SU-DHL-6 (cell line): ENCODE measurements at regions not wholly inside any gene's neighbourhood (a gene's known extent, or its start where the extent isn't known, plus 50 kb on each side); places are given as distances from the start of the nearest gene placed in this dataset.

ENCODE experiments used
- EZH2phosphoT487 ChIP-seq: fragments of 200-600 bp; sonication (generic), shearing (Covaris generic); conservative IDR thresholded peaks from 2 replicates; pipeline ENCODE4 v1.6.1; 2018; ENCODE audit warnings: mild to moderate bottlenecking, antibody characterized with exemption, low read length, moderate library complexity, mixed read lengths
- TF ChIP-seq, protein P1 (sequence below): fragments of 200-600 bp; sonication (generic); IDR thresholded peaks from one replicate; pipeline ENCODE4 v1.5.1; 2017; ENCODE audit warnings: antibody characterized with exemption, mild to moderate bottlenecking, low read length, moderate library complexity; ENCODE audit not compliant: insufficient read depth, poor library complexity, severe bottlenecking

DNA sequence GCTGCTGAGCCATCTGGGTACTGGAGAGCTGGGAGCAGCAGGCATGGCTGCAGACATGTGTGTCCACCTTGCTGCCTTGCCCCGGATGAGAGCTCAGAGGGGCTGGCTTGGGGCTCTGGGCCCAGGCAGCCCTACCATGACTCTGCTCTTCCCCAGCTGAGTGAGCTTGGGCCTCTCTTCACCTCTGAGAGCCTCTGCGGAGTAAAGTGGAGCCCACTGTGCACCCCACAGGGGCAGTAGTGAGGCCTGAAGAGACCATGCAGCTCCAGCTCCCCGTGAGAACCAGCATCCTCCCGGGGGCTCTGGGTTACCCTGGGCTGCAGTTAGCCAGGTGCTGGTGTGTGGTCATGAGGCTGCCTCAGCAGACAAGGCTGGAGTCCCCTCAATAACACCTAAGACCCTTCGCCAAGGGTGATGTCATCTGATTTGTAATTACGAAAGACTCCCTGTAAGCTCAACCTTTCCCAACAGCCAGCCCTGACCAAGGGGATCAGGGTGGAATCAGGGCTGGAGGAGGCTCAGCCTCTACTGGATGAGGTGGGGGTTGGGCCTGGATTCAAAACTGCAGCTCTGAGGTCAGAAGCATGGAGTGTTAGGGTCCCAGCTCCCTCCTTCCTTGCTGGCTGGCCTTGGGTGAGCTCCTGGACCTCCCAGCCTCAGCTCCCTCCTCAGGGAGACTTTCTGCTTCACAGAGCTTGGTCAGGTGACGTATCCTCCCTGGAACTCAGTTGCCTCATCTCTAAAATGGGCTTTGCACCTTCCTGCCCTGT, 308.0 kb downstream of the MATN1 start:
- TF ChIP-seq, protein P1, sequence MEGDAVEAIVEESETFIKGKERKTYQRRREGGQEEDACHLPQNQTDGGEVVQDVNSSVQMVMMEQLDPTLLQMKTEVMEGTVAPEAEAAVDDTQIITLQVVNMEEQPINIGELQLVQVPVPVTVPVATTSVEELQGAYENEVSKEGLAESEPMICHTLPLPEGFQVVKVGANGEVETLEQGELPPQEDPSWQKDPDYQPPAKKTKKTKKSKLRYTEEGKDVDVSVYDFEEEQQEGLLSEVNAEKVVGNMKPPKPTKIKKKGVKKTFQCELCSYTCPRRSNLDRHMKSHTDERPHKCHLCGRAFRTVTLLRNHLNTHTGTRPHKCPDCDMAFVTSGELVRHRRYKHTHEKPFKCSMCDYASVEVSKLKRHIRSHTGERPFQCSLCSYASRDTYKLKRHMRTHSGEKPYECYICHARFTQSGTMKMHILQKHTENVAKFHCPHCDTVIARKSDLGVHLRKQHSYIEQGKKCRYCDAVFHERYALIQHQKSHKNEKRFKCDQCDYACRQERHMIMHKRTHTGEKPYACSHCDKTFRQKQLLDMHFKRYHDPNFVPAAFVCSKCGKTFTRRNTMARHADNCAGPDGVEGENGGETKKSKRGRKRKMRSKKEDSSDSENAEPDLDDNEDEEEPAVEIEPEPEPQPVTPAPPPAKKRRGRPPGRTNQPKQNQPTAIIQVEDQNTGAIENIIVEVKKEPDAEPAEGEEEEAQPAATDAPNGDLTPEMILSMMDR, result no peak
- no peak for TF ChIP-seq EZH2phosphoT487
